HepG2 (cell line): ENCODE measurements at regions not wholly inside any gene's neighbourhood (a gene's known extent, or its start where the extent isn't known, plus 50 kb on each side); places are given as distances from the start of the nearest gene placed in this dataset.

Experiments used
- HNRNPLL ChIP-seq: fragments of 200-400 bp; formaldehyde crosslinking; IDR thresholded peaks from 2 replicates; pipeline ENCODE4 v1.6.1; 2017; ENCODE audit warnings: mild to moderate bottlenecking, low read depth, low read length; ENCODE audit not compliant: poor library complexity, severe bottlenecking
- KDM3A ChIP-seq: IDR thresholded peaks from 2 replicates; pipeline ENCODE4 v1.6.1; 2018; ENCODE audit warnings: low read depth, missing compliant biosample characterization
- NR2F2 ChIP-seq: IDR thresholded peaks from 2 replicates; pipeline ENCODE4 v1.6.1; 2012; ENCODE audit warnings: low read depth, inconsistent platforms, borderline replicate concordance
- RAD21 ChIP-seq: fragments of 450-650 bp; formaldehyde crosslinking; IDR thresholded peaks from 2 replicates; pipeline ENCODE4 v1.5.0; 2020; ENCODE audit warnings: mild to moderate bottlenecking
- RARG ChIP-seq: sonication (generic); formaldehyde crosslinking; IDR thresholded peaks from 2 replicates; pipeline ENCODE4 v1.4.0; 2020; ENCODE audit warnings: low read depth, mild to moderate bottlenecking, missing genetic modification reagents
- SMC3 ChIP-seq: IDR thresholded peaks from 2 replicates; pipeline ENCODE4 v1.6.1; 2011; ENCODE audit warnings: low read length, improper control_type of control experiment
- SP140L ChIP-seq: sonication (generic); formaldehyde crosslinking; IDR thresholded peaks from 2 replicates; pipeline ENCODE4 v1.4.0; 2020; ENCODE audit warnings: missing genetic modification reagents, borderline replicate concordance
- SRSF4 ChIP-seq: fragments of 200-400 bp; formaldehyde crosslinking; IDR thresholded peaks from one replicate; pipeline ENCODE4 v1.6.1; 2018; ENCODE audit warnings: mild to moderate bottlenecking, low read depth, low read length, moderate library complexity; ENCODE audit not compliant: poor library complexity, severe bottlenecking
- TF ChIP-seq, protein P1 (sequence below): sonication (generic); formaldehyde crosslinking; IDR thresholded peaks from 2 replicates; pipeline ENCODE4 v1.5.1; 2020; ENCODE audit warnings: missing genetic modification reagents, mild to moderate bottlenecking, borderline replicate concordance
- TF ChIP-seq, protein P2 (sequence below): sonication (generic); formaldehyde crosslinking; IDR thresholded peaks from 2 replicates; pipeline ENCODE4 v1.8.0; 2023; ENCODE audit warnings: mild to moderate bottlenecking, missing genetic modification reagents
- TF ChIP-seq, protein P3 (sequence below): sonication (generic); formaldehyde crosslinking; IDR thresholded peaks from 2 replicates; pipeline ENCODE4 v1.5.1; 2020; ENCODE audit warnings: missing genetic modification reagents, mild to moderate bottlenecking, borderline replicate concordance
- TF ChIP-seq, protein P4 (sequence below): sonication (generic); formaldehyde crosslinking; IDR thresholded peaks from 2 replicates; pipeline ENCODE4; 2020; ENCODE audit warnings: missing genetic modification reagents, mild to moderate bottlenecking, borderline replicate concordance
- TF ChIP-seq, protein P5 (sequence below): sonication (generic); formaldehyde crosslinking; IDR thresholded peaks from 2 replicates; pipeline ENCODE4 v1.4.0; 2020; ENCODE audit warnings: missing genetic modification reagents

DNA sequence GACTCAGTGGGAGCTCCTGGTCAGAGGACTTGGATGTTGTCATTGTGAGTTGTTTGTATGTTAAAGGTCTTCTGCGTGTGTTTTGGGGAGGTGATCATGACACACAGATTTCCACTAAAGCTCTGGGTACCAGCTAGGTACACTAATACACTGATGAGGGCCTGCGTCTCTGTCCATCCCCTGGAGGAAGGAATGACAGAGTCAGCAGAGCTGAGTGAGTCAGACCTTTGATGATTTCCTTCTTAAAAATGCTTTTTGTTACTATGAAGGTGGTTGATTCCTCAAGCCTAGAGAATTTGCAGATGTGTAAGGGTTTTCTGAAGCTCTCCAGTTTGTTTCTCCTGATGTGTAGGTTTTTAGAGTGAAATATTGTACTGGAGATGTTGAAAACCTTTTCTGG, 424.1 kb upstream of the TPM1 start (continued):
- TF ChIP-seq, protein P1, sequence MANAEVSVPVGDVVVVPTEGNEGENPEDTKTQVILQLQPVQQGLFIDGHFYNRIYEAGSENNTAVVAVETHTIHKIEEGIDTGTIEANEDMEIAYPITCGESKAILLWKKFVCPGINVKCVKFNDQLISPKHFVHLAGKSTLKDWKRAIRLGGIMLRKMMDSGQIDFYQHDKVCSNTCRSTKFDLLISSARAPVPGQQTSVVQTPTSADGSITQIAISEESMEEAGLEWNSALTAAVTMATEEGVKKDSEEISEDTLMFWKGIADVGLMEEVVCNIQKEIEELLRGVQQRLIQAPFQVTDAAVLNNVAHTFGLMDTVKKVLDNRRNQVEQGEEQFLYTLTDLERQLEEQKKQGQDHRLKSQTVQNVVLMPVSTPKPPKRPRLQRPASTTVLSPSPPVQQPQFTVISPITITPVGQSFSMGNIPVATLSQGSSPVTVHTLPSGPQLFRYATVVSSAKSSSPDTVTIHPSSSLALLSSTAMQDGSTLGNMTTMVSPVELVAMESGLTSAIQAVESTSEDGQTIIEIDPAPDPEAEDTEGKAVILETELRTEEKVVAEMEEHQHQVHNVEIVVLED (CRISPR knock-in tag) = no peak
- TF ChIP-seq, protein P2, sequence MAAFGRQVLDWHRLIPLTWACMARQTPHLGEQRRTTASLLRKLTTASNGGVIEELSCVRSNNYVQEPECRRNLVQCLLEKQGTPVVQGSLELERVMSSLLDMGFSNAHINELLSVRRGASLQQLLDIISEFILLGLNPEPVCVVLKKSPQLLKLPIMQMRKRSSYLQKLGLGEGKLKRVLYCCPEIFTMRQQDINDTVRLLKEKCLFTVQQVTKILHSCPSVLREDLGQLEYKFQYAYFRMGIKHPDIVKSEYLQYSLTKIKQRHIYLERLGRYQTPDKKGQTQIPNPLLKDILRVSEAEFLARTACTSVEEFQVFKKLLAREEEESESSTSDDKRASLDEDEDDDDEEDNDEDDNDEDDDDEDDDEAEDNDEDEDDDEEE (CRISPR knock-in tag) = no peak
- no peak for TF ChIP-seq KDM3A (CRISPR knock-in tag)
- TF ChIP-seq, protein P3, sequence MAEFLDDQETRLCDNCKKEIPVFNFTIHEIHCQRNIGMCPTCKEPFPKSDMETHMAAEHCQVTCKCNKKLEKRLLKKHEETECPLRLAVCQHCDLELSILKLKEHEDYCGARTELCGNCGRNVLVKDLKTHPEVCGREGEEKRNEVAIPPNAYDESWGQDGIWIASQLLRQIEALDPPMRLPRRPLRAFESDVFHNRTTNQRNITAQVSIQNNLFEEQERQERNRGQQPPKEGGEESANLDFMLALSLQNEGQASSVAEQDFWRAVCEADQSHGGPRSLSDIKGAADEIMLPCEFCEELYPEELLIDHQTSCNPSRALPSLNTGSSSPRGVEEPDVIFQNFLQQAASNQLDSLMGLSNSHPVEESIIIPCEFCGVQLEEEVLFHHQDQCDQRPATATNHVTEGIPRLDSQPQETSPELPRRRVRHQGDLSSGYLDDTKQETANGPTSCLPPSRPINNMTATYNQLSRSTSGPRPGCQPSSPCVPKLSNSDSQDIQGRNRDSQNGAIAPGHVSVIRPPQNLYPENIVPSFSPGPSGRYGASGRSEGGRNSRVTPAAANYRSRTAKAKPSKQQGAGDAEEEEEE (CRISPR knock-in tag) = no peak
- TF ChIP-seq NR2F2 = no peak
- no peak for TF ChIP-seq RARG
- TF ChIP-seq SMC3 = no peak
- TF ChIP-seq, protein P4, sequence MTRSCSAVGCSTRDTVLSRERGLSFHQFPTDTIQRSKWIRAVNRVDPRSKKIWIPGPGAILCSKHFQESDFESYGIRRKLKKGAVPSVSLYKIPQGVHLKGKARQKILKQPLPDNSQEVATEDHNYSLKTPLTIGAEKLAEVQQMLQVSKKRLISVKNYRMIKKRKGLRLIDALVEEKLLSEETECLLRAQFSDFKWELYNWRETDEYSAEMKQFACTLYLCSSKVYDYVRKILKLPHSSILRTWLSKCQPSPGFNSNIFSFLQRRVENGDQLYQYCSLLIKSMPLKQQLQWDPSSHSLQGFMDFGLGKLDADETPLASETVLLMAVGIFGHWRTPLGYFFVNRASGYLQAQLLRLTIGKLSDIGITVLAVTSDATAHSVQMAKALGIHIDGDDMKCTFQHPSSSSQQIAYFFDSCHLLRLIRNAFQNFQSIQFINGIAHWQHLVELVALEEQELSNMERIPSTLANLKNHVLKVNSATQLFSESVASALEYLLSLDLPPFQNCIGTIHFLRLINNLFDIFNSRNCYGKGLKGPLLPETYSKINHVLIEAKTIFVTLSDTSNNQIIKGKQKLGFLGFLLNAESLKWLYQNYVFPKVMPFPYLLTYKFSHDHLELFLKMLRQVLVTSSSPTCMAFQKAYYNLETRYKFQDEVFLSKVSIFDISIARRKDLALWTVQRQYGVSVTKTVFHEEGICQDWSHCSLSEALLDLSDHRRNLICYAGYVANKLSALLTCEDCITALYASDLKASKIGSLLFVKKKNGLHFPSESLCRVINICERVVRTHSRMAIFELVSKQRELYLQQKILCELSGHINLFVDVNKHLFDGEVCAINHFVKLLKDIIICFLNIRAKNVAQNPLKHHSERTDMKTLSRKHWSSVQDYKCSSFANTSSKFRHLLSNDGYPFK (CRISPR knock-in tag) = no peak
- TF ChIP-seq SRSF4 = no peak
- TF ChIP-seq HNRNPLL = no peak
- TF ChIP-seq SP140L (CRISPR knock-in tag) = no peak
- TF ChIP-seq RAD21 (CRISPR knock-in tag) = no peak
- TF ChIP-seq, protein P5, sequence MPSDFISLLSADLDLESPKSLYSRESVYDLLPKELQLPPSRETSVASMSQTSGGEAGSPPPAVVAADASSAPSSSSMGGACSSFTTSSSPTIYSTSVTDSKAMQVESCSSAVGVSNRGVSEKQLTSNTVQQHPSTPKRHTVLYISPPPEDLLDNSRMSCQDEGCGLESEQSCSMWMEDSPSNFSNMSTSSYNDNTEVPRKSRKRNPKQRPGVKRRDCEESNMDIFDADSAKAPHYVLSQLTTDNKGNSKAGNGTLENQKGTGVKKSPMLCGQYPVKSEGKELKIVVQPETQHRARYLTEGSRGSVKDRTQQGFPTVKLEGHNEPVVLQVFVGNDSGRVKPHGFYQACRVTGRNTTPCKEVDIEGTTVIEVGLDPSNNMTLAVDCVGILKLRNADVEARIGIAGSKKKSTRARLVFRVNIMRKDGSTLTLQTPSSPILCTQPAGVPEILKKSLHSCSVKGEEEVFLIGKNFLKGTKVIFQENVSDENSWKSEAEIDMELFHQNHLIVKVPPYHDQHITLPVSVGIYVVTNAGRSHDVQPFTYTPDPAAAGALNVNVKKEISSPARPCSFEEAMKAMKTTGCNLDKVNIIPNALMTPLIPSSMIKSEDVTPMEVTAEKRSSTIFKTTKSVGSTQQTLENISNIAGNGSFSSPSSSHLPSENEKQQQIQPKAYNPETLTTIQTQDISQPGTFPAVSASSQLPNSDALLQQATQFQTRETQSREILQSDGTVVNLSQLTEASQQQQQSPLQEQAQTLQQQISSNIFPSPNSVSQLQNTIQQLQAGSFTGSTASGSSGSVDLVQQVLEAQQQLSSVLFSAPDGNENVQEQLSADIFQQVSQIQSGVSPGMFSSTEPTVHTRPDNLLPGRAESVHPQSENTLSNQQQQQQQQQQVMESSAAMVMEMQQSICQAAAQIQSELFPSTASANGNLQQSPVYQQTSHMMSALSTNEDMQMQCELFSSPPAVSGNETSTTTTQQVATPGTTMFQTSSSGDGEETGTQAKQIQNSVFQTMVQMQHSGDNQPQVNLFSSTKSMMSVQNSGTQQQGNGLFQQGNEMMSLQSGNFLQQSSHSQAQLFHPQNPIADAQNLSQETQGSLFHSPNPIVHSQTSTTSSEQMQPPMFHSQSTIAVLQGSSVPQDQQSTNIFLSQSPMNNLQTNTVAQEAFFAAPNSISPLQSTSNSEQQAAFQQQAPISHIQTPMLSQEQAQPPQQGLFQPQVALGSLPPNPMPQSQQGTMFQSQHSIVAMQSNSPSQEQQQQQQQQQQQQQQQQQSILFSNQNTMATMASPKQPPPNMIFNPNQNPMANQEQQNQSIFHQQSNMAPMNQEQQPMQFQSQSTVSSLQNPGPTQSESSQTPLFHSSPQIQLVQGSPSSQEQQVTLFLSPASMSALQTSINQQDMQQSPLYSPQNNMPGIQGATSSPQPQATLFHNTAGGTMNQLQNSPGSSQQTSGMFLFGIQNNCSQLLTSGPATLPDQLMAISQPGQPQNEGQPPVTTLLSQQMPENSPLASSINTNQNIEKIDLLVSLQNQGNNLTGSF (CRISPR knock-in tag) = no peak
